GM18498 (cell line): ENCODE measurements at regions not wholly inside any gene's neighbourhood (a gene's known extent, or its start where the extent isn't known, plus 50 kb on each side); places are given as distances from the start of the nearest gene placed in this dataset.

ENCODE experiments used
- ATAC-seq: cut with Tn5 transposase; IDR thresholded peaks from one replicate; pipeline ENCODE4 v1.9.1; 2021; ENCODE audit warnings: mild to moderate bottlenecking, moderate library complexity; ENCODE audit not compliant: unreplicated experiment

DNA sequence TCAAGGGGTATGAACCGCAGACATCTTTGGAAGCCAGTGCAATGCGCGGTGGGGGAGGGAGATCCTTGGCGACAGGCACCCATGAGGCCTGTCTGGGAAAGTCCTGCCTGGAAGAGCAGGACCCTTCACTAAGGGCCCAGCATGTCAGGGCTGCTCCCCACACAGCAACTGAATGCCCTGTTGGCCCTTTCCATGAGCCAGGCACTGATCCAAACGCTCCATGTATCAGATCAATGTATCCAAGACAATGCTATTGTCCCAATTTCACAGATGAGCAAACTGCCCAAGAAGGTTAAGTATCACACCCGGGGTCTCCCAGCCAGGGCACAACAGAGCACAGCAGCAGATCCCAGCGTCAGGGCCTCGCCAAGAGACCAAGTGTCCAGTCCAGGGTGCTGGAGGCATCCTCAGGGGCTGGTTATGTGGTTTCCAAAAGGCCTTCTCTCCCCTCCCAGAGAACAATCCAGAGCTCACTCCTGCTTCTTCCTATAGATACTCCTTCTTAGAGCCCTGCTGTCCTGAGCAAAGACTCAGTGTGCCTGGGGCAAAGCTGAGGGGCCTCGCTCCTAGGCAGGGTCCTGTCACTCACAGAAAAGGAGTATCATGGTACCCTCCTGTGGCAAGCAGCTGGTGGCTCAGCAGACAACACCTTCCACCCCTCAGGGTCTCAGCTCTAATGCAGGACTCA is 328.0 kb downstream of the NPHP4 start:
- ATAC-seq = no peak

DNA sequence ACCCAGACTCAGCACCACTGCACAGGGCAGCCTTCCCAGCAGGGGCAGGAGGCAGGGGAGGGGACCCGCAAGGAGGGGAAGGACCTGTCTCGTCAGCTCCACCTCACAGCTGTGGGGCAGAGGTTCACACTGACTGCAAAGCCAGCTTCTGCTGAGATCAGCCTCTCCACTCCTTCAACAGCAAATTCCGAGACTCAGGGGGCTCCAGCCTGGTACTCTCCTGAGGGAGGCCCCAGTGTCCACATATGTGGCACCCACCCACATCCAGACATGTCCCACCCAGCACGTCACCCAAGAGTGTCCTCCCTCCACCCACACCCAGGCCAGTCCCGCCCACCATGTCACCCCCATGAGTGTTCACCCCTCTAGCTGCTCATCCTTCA is 329.5 kb downstream of the NPHP4 start:
- no peak for ATAC-seq

DNA sequence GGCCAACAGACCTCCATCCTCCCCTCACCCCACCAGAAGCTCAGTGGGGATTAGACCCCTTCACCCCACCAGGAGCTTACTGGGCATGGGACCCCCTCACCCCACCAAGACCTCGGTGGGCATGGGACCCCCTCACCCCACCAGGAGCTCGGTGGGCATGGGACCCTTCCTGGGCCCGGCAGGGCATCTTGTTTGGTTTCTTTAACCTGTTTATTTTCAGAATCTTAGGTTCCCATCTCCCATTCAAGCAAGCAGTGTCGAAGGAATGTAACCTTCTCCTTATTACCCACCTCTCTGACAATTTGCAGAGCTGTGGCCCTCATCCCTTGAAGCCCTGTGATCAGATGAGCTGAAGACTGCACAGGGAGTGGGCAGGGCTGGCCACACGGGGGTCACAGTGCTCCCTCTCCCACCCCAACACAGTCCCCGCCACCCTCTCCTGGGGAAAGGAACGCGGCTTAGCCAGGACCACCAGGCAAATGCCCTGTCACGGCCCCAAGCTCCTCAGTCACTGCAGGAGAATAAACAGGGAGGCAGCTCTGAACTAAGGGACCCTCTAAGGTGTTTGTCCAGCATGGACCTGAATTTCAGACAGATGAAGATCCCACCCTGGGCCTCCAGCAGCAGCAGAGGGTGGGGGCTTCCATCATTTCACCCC is 330.0 kb downstream of the NPHP4 start:
- no peak for ATAC-seq

DNA sequence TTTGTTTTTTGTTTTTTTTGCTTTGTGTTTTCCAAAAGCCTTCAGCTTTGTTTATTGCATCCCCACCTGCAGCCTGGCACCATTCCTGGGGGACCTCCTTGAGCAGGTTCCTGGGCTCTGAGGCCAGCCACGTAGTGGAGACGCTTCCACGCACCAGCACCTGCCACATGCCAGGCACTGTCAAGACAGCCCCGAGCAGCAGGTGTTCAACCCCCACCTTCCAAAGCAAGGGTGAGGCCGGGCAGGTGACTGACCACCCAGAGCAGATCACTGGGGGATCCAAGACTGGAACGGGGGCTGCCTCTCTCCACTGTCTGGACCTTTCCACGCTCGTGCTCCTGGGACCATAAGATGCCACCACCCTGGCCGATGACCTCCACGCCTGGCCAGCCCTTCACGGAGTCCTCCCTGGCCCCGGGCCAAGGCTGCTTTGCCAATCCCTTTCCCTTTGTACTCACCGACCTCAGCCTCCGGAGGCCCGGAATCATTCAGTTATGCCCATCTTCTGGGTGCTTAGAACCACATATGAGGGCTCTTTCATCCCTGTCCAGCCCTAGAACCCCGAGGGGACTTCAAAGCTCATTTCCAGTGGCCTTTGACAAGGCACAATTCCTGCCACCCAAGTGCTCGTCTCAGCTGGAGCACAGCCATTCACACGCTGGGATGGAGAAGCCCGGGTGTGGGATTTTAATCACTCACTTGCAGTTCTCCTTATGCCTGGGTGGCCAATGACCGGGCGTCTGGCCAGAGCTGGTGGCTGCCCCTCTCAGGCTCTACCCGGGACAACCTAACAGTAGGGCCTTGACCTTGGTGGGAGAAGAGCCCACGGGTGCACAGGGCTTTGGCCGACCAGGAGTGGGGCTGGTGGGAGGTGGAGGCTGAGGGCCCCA is 330.8 kb downstream of the NPHP4 start:
- no peak for ATAC-seq

DNA sequence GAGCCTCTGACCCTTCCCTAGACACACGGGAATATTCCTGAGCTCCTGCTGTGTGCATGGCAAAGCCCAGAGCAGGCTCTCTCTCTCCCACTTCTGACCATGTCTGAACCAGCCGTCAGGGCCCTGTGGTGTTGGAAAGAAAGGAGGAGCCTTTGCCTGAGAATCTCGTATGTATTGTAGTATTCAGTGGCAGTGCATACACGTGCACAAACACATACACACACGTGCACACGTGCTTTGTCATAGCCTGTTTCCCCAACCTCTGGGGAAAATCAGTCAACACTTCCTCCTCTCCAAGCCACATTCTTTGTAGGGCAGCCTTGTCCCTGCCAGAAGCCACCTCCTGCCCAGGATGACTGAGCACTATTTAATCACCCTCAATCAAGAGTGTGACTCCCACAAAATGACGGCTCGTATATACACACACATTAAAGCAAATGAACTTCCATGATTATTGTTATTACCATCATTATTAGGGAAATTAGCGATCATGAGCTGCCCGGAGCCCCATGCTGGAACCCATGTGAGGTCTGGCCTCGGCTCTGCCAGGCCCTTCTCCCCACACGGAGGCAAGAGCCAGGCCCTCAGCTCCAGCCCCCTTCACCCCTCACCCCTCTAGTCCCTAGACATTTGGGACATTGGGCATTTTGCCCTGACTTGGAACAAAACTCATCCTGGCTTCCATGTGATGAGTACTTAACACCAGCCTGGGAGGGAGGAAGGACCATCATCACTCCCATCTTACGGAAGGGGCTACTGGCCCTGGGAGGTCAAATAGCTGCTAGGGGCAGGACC is 331.9 kb downstream of the NPHP4 start:
- no peak for ATAC-seq

DNA sequence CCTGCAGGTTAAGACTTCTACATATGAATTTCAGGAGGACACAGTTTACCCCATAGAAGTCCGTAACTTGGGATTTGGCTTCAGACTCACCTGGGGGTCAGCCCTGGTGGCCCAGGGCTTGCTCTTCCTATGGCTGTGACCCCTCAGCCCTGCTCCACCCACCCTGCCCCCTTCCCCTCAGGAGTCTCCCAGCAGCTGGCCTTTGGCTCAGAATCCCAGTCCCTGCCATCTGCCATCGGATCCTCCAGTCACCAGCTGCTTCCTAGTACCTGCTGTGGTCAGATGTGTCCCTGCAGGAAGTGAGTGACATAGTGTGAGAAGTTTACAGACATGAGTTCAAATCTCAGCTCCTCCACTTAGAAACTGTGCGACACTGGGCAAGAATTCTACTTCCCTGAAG is 332.6 kb downstream of the NPHP4 start:
- ATAC-seq = no peak

DNA sequence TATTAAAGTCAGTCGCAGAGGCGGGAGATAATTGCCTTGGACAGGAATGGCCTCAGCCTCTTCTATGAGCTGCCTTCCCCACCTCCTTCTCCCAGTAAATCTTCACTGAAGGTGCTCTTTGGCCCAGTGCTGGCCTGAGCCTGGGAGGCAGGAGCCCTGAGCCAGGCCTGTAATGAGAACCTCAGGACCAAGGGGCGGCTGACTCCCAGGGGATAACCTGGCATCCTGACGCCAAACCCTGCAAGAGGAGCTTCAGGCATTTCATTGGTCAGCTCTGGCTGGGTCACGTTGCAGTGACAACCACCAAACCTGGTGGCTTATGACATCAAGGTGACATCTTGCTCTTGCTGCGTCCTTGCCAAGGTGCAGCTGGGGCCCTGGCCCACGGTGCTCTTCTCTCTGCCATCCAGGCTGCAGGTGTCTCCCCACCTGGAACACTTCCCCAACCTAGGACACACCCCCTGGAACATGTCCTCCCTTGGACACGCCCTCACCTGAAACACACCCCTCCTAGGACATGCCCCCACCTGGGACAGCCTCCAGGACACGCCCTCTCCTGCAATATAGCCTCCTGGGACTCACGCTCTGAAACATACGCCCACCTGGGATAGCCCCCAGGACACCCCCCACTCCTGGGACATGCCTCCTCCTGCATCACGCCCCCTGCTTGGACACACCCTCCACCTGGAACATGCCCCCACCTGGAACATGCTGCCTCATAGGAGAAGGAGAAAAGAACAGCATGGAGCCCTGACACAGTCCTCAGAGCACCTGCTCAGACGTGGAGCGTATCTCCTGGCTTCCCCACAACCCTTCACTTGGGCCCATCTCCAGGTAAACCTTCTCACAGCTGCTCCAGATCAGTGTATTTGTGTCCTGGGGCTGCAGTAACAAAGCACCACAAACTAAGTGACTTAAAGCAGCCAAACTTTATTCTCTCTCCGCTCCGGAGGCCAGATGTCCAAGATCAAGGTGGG is 333.6 kb downstream of the NPHP4 start:
- no peak for ATAC-seq

DNA sequence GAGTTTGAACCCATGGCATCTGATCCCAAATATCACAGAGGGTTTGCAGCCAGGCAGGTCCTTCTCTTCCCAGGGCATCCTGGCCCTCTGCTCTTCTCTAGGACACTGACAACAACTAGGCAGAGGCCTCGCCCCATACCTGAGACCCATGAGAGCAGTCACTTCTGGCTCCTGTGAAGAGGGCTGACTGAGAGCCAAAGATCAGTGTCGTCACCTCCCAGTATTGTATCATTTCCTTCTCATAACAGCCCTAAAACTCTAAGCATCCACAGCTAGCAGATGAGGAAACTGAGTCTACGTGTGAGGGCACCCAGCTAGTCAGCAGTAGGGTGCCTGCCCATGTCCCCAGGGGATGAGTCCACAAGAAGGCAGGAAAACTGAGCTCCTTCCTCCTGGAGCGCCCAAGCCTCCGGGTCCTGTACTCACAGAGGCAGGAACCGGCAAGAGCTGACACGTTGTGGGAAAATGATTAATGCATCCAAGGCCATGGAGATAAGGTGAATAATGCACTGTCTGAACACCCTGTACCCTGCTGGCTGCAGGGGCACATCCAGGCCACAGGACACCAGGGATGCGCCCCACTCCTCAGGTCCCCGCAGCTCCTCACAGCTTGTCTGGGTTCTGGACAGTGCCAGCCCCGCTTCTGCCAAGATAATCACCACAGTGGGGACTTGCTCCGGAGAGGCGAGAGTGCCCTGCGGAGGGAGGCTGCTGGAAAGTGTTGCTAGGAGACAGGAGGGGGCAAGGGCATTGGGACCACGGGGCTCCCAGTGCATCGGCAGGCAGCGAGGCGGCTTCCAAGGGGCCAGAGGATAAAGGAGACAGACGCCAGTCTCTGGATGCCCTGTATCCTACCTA is 340.0 kb downstream of the NPHP4 start:
- no peak for ATAC-seq

DNA sequence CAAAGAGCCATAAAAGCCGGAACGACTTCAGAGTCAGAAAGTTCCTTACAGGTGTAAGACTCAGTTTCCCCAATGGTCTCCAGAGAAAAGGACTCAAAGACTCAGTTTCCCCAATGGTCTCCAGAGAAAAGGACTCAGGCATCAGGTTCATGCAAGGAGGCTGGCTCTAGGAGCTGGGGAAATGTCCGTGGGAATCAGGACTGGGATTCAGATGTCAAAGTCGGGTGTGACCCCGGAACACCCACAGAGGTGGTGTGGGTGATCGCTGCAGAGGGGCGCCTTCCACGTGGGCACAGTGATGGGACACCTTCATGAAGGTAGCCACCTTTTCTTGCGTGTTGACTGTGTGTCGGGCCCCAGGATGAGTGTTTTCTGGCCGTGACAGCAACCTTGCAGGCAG is 340.8 kb downstream of the NPHP4 start:
- no peak for ATAC-seq

DNA sequence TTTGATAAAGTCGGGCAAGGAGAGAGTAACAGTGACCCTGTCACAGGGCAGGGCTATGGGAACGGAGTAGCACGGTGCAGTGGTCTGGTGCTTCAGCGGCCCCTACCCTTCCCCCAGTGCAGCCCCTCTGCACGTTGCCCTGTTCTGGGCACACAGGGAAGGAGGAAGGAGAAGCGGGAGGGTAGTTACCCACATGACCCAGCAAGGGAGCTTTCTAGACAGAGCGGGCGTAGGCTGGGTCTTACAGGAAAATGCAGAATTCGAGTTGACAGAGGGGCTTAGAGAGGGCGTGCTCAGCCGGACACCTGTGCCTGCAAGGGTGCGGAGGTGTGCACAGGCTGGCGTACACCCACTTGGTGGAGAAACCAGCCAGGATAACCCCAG is 341.2 kb downstream of the NPHP4 start:
- ATAC-seq = no peak

DNA sequence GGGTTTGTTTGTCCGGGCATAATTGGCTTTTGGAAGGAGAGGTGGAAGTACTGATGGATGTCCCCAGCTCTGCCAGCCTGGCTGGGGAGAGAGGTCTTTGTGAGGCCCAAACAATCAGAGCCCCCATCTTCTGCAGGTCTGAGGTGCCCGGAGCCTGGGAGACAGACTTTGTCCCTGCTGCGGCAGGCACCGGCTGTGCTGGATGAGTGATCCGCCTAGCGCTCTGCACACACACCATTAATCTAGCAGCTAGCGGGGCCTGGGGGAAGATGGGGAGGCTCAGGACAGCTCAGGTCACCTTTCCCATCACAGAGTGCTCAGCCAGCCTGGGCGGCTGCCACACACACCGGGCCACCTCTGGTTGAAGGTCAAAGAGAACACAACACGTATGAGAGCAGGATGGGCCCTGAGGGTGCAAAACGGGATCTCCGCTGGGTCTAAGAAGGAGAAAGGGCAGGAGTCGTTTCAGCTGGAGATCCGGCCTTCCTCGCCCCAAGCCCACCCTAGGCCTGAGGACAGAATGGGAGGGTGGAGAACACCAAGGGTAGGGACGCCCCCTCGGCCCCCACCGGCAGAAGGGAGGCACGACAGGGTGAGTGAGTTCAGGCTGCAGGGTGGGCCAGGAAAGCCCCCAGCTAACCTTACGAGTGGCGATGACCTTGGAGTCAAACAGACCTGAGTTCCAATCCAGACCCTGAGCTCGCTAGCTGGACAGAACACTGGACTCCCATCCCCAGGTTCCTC is 341.8 kb downstream of the NPHP4 start:
- ATAC-seq = no peak

DNA sequence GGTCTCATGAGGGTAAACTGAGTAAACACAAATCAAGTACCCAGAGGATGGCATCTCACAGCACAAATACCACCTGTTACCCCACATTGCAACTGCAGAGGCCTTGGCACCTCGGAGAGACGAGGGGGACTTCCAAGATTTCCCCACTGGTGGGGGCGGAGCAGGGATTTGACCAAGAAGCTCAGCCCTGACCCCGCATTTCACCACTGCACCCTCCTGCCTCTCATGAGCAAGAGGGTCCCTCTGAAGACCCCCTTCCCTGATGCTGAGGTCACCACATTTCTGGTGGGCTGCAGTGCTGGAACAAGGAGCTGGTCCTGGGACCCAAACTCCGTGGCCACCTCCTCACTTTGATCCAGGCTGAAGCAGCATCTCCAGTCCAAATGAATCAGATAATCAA is 342.4 kb downstream of the NPHP4 start:
- ATAC-seq = no peak

DNA sequence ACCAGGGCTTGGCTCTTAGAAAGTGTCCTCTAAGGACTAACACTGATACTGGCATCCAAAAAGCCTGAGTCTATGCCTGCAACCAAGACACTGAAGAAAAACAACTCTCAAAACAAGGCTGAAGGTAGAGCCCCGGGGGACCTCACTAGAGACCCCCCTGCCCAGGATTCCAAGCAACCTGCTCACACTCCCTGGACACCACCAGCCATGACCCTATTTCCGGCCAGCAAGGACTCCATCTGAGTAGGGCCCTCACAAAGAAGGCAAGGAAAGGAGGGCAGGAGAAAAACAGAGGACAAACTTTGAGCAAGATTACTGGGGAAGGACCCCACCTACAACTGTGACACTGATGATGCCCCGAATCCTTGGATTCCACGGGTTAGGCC is 343.1 kb downstream of the NPHP4 start:
- no peak for ATAC-seq

DNA sequence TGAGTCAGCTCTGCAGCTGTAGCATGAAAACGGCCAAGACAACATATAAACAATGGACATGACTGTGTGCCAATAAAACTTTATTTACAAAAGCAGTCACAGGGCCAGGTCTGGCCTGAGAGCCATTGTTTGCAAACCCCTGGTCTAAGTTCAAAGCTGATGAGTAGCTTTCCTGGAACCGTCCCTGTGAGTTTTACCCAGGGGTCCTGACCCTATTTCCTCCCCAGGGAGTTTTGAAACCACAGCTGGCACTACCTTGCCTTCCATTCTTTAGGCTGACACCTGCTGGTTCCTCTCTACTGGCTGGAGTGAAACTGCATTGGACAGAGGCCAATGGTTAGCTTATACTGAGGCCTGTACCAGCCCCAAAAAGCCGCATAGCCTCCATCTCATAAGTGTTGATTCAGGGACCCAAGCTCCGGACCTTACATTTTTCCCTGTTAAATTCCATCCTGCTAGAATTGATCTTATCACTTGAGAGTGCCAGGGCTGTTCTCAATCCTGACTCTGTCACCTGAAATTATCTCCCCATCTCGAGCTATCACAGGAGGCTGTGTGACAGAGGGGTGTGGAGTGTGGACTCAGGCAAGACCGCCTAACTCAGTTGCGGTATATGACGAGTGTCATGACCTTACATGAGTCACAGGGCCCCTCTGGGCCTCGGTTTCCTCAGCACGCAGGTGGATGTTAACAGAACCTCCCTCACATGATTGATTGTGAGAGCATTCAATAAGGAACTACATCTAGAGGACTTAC is 343.6 kb downstream of the NPHP4 start:
- no peak for ATAC-seq

DNA sequence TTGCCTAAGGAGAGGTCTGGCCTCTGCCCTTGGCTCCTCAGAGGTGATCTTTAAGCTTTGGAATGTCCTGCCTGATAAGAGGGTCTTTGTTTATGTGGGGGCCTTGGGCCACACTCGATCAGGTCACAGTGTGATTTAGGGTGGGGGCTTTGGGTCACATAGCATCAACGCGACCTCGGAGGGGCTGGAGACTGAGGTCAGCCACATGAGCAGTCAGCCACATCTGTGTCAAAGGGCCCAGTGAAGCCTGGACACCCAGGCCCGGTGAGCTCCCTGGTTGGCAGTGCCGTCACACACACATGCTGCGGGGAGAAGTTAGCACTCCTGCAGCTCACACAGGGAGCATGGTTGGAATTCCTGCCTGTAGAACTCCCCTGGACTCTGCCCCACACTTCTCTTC is 345.0 kb downstream of the NPHP4 start:
- no peak for ATAC-seq

DNA sequence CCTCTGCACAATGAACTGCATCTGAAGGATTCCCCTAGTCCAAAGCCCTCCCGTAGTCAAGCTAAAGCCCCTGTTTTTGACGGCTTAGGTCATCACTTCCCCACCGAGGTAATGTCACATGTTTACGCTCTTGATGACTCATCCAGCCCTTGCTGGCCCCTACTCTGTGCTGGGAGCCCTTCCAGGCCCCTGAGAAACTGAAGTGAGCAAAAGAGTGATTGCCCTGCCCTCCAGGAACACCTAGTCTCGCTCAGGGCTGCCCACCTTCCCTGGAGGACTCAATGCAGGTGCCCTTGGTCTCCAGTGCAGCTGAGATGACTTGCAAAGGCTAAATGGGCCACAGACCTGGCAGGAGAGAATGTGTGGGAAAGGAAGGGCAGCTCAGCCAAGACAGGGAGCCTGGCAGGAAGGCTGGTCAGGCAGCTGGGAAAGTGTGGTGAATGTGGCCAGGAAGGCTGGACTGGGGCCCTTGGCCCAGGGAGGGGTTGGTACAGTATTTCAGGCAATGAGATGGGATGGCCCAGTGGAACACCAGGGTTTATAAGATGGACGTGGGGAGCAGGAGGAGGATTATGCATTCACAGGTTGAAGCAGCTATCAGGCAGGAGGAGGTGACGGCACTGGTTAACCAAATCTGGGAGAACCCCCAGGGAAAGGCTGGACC is 345.6 kb downstream of the NPHP4 start:
- ATAC-seq = no peak

DNA sequence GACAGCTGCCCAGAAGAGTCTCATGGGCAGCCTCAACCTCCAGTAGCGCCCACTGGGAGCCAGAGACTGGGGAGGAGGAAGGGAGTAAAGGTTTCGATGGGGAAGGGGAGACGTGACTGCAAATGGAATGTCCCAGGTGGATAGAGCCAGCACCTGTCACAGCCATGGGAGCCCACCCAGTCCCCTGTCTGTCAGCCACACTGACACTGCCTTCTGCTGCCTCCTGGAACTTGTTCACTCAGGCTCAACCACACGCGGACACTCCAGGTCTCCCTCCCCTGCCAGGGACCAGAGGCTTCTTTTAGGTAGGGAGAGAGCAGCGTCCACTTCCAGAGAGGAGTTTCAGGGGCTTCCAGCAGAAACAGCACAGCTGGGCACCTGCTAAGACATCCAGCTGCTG is 346.3 kb downstream of the NPHP4 start:
- no peak for ATAC-seq
